Keratinocyte (primary cell): ENCODE measurements at regions not wholly inside any gene's neighbourhood (a gene's known extent, or its start where the extent isn't known, plus 50 kb on each side); places are given as distances from the start of the nearest gene placed in this dataset.

ENCODE experiments used
- DNase-seq: peaks from one replicate; pipeline ENCODE4 v3.0.0-alpha.2; 2011; ENCODE audit warnings: low read depth, missing footprints, low spot score
- FAIRE-seq: peaks from 2 replicates; lab custom pipeline; 2011; peaks lifted over from hg19 to GRCh38; lab: Jason Lieb, UNC
- H2AFZ ChIP-seq: 2 replicates; pipeline ENCODE4 v1.6.0; 2012; ENCODE audit warnings: low read length, control low read depth, inconsistent platforms; ENCODE audit not compliant: control insufficient read depth
- H3K27ac ChIP-seq: 2 replicates; pipeline ENCODE4 v1.5.1; 2011; ENCODE audit warnings: low read length; ENCODE audit not compliant: control insufficient read depth, insufficient read depth
- H3K27me3 ChIP-seq: 3 replicates; pipeline ENCODE4 v1.6.0; 2011; ENCODE audit warnings: low read length; ENCODE audit not compliant: control insufficient read depth, insufficient read depth; ENCODE audit errors: extremely low read depth
- H3K36me3 ChIP-seq, 2 experiments: 2 replicates in 1 of 2; 3 replicates in 1 of 2; pipeline ENCODE4 v1.5.1; 2011; ENCODE audit warnings: low read length in 2 of 2, mild to moderate bottlenecking in 1 of 2; ENCODE audit not compliant: control insufficient read depth in 2 of 2, insufficient read depth in 2 of 2; ENCODE audit errors: extremely low read depth in 1 of 2
- H3K4me1 ChIP-seq: 3 replicates; pipeline ENCODE4 v1.5.1; 2011; ENCODE audit warnings: low read length; ENCODE audit not compliant: control insufficient read depth, insufficient read depth; ENCODE audit errors: extremely low read depth
- H3K4me2 ChIP-seq: 3 replicates; pipeline ENCODE4 v1.6.0; 2011; ENCODE audit warnings: low read depth, low read length; ENCODE audit not compliant: control insufficient read depth, insufficient read depth; ENCODE audit errors: extremely low read depth
- H3K4me3 ChIP-seq, 3 experiments: fragments of 200-600 bp in 1 of 3; sonication (generic) in 1 of 3; 2 replicates in 2 of 3; 3 replicates in 1 of 3; pipeline ENCODE4 v1.5.1; 2011 to 2016; ENCODE audit warnings: low read length in 3 of 3, mild to moderate bottlenecking in 3 of 3, control low read depth in 2 of 3, inconsistent platforms in 1 of 3, low read depth in 1 of 3, mixed read lengths in 1 of 3, mixed run types in 1 of 3, moderate library complexity in 1 of 3; ENCODE audit not compliant: control insufficient read depth in 2 of 3, insufficient read depth in 2 of 3; ENCODE audit errors: extremely low read depth in 1 of 3
- H3K79me2 ChIP-seq: 2 replicates; pipeline ENCODE4 v1.6.0; 2012; ENCODE audit warnings: low read length; ENCODE audit not compliant: control insufficient read depth, insufficient read depth
- H3K9ac ChIP-seq: 3 replicates; pipeline ENCODE4 v1.6.0; 2011; ENCODE audit warnings: low read length; ENCODE audit not compliant: control insufficient read depth, insufficient read depth; ENCODE audit errors: extremely low read depth
- H3K9me1 ChIP-seq: 3 replicates; pipeline ENCODE4 v1.6.0; 2011; ENCODE audit warnings: low read length; ENCODE audit not compliant: control insufficient read depth, insufficient read depth; ENCODE audit errors: extremely low read depth
- H3K9me3 ChIP-seq: 2 replicates; pipeline ENCODE4 v1.5.1; 2012; ENCODE audit warnings: low read depth, low read length; ENCODE audit not compliant: control insufficient read depth
- H4K20me1 ChIP-seq: 3 replicates; pipeline ENCODE4 v1.6.0; 2011; ENCODE audit warnings: low read length; ENCODE audit not compliant: control insufficient read depth, insufficient read depth; ENCODE audit errors: extremely low read depth
- EZH2 ChIP-seq: IDR thresholded peaks from one replicate; pipeline ENCODE4 v1.6.1; 2012; ENCODE audit warnings: inconsistent platforms, mild to moderate bottlenecking, low read length, moderate library complexity
- dilution Hi-C: fragments of 300-500 bp; cut with MboI; formaldehyde crosslinking; loops from one replicate; pipeline ENCODE4 v1.7.0; 2020; ENCODE audit warnings: low sequenced_read_pairs; ENCODE audit not compliant: extremely low pct_ligation_motif_present
- TF ChIP-seq, protein P1 (sequence below), 3 experiments: IDR thresholded peaks in 1 of 3; conservative IDR thresholded peaks in 1 of 3; optimal IDR thresholded peaks in 1 of 3; 2 replicates in 2 of 3; 3 replicates in 1 of 3; pipeline versions ENCODE3 to v1.5.1; 2011; ENCODE audit warnings: low read length in 3 of 3, mild to moderate bottlenecking in 3 of 3, moderate library complexity in 2 of 3, control low read depth in 1 of 3, inconsistent platforms in 1 of 3; ENCODE audit not compliant: insufficient read depth in 2 of 3; ENCODE audit errors: extremely low read depth in 1 of 3

DNA sequence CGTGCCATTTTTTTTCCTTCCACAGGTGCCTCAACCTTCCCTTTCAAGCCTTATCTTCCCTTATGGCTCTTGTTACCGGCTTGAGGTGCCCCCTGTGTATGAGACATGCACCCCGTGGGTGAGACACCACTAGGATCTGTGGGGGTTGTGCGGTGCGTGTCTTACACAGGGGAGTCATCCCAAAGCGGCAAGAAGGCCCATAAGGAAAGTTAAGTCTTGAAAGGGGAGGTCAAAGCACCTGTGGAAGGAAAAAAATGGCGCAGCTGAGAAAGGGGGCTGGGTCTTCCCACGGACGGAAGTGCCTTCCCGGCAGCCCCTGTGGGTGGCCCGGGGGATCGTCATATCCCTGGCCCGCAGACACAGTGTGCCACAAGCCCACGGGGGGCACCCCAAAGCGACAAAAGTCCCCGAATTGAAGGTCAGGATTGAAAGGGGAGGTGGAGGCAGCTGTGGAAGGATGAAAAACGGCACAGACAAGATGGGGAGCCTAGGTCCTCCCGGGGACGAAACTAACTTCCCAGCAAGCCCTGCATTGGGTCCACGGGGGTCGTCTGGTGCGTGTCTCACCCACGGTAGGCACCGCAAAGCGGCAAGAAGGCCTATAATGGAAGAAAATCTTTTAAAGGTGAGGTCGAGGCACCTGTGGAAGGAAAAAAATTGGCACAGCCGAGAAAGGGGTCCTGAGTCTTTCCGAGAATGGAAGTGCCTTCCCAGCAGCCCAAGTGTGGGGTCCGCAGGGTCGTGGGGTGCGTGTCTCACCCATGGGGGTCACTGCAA is 273.3 kb downstream of the ALG10 start:
- dilution Hi-C loops = no loop called here
- Histone ChIP-seq H3K79me2 (no peaks in the 10 kb centered on the region), H3K36me3 (no peaks in the 10 kb centered on the region), H3K27me3 (no peaks in the 10 kb centered on the region), H3K9me3 (peaks cover 20% of the 10 kb centered on the region), H4K20me1 (no peaks in the 10 kb centered on the region), H3K4me1 (no peaks in the 10 kb centered on the region), H3K9me1 (no peaks in the 10 kb centered on the region), H3K27ac (no peak overlapping the region), H3K9ac (no peak overlapping the region), H2AFZ (no peak overlapping the region), H3K4me3 (no peak overlapping the region), H3K4me2 (no peak overlapping the region)
- no peak for TF ChIP-seq EZH2
- TF ChIP-seq, protein P1, sequence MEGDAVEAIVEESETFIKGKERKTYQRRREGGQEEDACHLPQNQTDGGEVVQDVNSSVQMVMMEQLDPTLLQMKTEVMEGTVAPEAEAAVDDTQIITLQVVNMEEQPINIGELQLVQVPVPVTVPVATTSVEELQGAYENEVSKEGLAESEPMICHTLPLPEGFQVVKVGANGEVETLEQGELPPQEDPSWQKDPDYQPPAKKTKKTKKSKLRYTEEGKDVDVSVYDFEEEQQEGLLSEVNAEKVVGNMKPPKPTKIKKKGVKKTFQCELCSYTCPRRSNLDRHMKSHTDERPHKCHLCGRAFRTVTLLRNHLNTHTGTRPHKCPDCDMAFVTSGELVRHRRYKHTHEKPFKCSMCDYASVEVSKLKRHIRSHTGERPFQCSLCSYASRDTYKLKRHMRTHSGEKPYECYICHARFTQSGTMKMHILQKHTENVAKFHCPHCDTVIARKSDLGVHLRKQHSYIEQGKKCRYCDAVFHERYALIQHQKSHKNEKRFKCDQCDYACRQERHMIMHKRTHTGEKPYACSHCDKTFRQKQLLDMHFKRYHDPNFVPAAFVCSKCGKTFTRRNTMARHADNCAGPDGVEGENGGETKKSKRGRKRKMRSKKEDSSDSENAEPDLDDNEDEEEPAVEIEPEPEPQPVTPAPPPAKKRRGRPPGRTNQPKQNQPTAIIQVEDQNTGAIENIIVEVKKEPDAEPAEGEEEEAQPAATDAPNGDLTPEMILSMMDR (optimal IDR thresholded peaks at IDR 0.05 in 1 of 3, IDR thresholded peaks at IDR 0.05 in 1 of 3, conservative IDR thresholded peaks at IDR 0.05 in 1 of 3; ENCODE audit: extremely low read depth in 1 of 3, insufficient read depth in 2 of 3, low read length in 3 of 3) = no peak
- DNase-seq (no peak), FAIRE-seq (no peak)

DNA sequence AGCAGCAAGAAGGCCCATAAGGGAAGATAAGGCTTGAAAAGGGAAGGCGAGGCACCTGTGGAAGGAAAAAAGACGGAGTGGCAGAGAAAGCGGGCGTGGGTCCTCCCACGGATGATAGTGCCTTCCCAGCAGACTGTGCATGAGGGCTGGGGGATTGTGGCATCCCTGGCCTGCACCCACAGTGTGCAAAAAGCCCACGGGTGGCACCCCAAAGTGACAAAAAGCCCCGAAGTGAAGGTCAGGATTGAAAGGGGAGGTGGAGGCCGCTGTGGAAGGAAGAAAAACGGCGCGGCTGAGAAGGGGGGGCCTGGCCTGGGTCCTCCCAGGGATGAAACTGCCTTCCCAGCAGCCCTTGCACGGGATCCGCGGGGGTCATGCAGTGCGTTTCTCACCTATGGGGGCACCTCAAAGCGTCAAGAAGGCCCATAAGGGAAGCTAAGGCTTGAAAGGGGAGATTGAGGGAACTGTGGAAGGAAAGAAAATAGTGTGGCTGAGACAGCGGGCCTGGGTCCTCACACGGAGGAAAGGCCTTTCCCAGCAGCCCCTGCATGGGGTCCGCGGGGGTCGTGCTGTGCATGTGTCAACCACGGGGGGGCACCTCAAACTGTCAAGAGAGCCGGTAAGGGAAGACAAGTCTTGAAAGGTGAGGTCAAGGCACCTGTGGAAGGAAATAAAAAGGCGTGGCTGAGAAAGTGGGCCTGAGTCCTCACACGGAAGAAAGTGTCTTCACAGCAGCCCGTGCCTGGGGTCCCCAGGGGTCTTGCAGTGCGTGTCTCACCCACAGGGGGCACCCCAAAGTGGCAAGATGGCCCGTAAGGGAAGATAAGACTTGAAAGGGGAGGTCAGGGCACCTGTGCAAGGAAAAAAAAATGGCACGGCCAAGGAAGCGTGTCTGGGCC is 274.1 kb downstream of the ALG10 start:
- DNase-seq = no peak
- H3K27me3 ChIP-seq = no peaks in the 10 kb centered on the region

More for the DNA sequence above, 274.1 kb downstream of the ALG10 start:
- Histone ChIP-seq H3K27ac (no peak overlapping the region), H3K4me1 (no peaks in the 10 kb centered on the region), H3K79me2 (no peaks in the 10 kb centered on the region), H3K36me3 (no peaks in the 10 kb centered on the region), H3K9ac (no peak overlapping the region), H4K20me1 (no peaks in the 10 kb centered on the region), H3K4me3 (no peak overlapping the region), H2AFZ (no peak overlapping the region), H3K9me1 (no peaks in the 10 kb centered on the region), H3K4me2 (no peak overlapping the region), H3K9me3 (peaks cover 20% of the 10 kb centered on the region)
- dilution Hi-C loops = no loop called here
- no peak for FAIRE-seq
- TF ChIP-seq, protein P1 (optimal IDR thresholded peaks at IDR 0.05 in 1 of 3, IDR thresholded peaks at IDR 0.05 in 1 of 3, conservative IDR thresholded peaks at IDR 0.05 in 1 of 3; ENCODE audit: extremely low read depth in 1 of 3, insufficient read depth in 2 of 3, low read length in 3 of 3) = no peak
- TF ChIP-seq EZH2 = no peak
